WTC11 (cell line): ENCODE measurements at regions not wholly inside any gene's neighbourhood (a gene's known extent, or its start where the extent isn't known, plus 50 kb on each side); places are given as distances from the start of the nearest gene placed in this dataset.

ENCODE experiments used
- ATAC-seq: fragments of 200-7000 bp; cut with Tn5 transposase; 2 replicates; pipeline ENCODE4 v1.10.0; 2021; ENCODE audit warnings: mild to moderate bottlenecking, moderate library complexity
- CTCF ChIA-PET: fragments of 300-600 bp; sonication (Branson Sonifier 250); formaldehyde crosslinking; loops from one replicate; lab custom pipeline; 2021; ENCODE audit warnings: antibody characterized with exemption; lab: Charles Lee
- POLR2A ChIA-PET: fragments of 350-600 bp; sonication (Branson Sonifier 250); formaldehyde crosslinking; loops from one replicate; lab custom pipeline; 2021; ENCODE audit warnings: antibody characterized with exemption; lab: Charles Lee
- DNase-seq: peaks from one replicate; pipeline ENCODE4 v3.0.0; 2021; ENCODE audit warnings: low spot score
- H3K27ac Mint-ChIP-seq: 2 replicates; pipeline ENCODE4 v1.8.0; 2021; ENCODE audit warnings: mixed read lengths
- H3K27me3 Mint-ChIP-seq: 2 replicates; pipeline ENCODE4 v1.8.0; 2021; ENCODE audit warnings: low read depth, mild to moderate bottlenecking, moderate library complexity, mixed read lengths
- H3K36me3 Mint-ChIP-seq: 2 replicates; pipeline ENCODE4 v1.8.0; 2021; ENCODE audit warnings: mixed read lengths
- H3K4me1 Mint-ChIP-seq: 2 replicates; pipeline ENCODE4 v1.8.0; 2022; ENCODE audit warnings: mixed read lengths
- H3K4me3 Mint-ChIP-seq: 2 replicates; pipeline ENCODE4 v1.8.0; 2021; ENCODE audit warnings: mild to moderate bottlenecking, moderate library complexity, mixed read lengths
- H3K9me3 Mint-ChIP-seq: 2 replicates; pipeline ENCODE4 v1.8.0; 2021; ENCODE audit warnings: mixed read lengths
- AFF4 ChIP-seq: sonication (generic); formaldehyde crosslinking; IDR thresholded peaks from 2 replicates; pipeline ENCODE4 v1.8.1; 2023; ENCODE audit warnings: mild to moderate bottlenecking, missing genetic modification reagents, borderline replicate concordance
- AR ChIP-seq: fragments of 250-450 bp; sonication (Bioruptor Pico); IDR thresholded peaks from 2 replicates; pipeline ENCODE4 v1.9.0; 2021; ENCODE audit warnings: mild to moderate bottlenecking
- CREB1 ChIP-seq: sonication (generic); formaldehyde crosslinking; IDR thresholded peaks from 2 replicates; pipeline ENCODE4 v1.8.0; 2023; ENCODE audit warnings: mild to moderate bottlenecking, missing genetic modification reagents
- CTCF ChIP-seq: fragments of 200-600 bp; IDR thresholded peaks from 2 replicates; pipeline ENCODE4 v1.8.0; 2022; ENCODE audit warnings: antibody characterized with exemption
- FOXP1 ChIP-seq: sonication (generic); formaldehyde crosslinking; IDR thresholded peaks from 2 replicates; pipeline ENCODE4 v1.8.0; 2022; ENCODE audit warnings: missing genetic modification reagents, mild to moderate bottlenecking, moderate library complexity, borderline replicate concordance
- HMGXB4 ChIP-seq: sonication (generic); formaldehyde crosslinking; IDR thresholded peaks from 2 replicates; pipeline ENCODE4 v1.8.1; 2023; ENCODE audit warnings: mild to moderate bottlenecking, moderate library complexity, missing genetic modification reagents
- IRF1 ChIP-seq: sonication (generic); formaldehyde crosslinking; IDR thresholded peaks from 2 replicates; pipeline ENCODE4 v1.8.0; 2023; ENCODE audit warnings: missing genetic modification reagents
- IRF2 ChIP-seq: sonication (generic); formaldehyde crosslinking; IDR thresholded peaks from 2 replicates; pipeline ENCODE4 v1.8.0; 2022; ENCODE audit warnings: low read depth, missing genetic modification reagents, borderline replicate concordance
- JUN ChIP-seq: sonication (generic); formaldehyde crosslinking; IDR thresholded peaks from 2 replicates; pipeline ENCODE4 v1.8.0; 2023; ENCODE audit warnings: mild to moderate bottlenecking, missing genetic modification reagents
- KAT7 ChIP-seq: sonication (generic); formaldehyde crosslinking; IDR thresholded peaks from 2 replicates; pipeline ENCODE4 v1.8.1; 2023; ENCODE audit warnings: missing genetic modification reagents, mild to moderate bottlenecking, borderline replicate concordance
- MLX ChIP-seq: sonication (generic); formaldehyde crosslinking; IDR thresholded peaks from 2 replicates; pipeline ENCODE4 v1.8.1; 2023; ENCODE audit warnings: mild to moderate bottlenecking, missing genetic modification reagents, moderate library complexity
- NR2C2 ChIP-seq: sonication (generic); formaldehyde crosslinking; IDR thresholded peaks from 2 replicates; pipeline ENCODE4 v1.8.0; 2022; ENCODE audit warnings: mild to moderate bottlenecking, missing genetic modification reagents
- SMAD3 ChIP-seq: sonication (generic); formaldehyde crosslinking; IDR thresholded peaks from 2 replicates; pipeline ENCODE4 v1.8.0; 2022; ENCODE audit warnings: missing genetic modification reagents, mild to moderate bottlenecking, borderline replicate concordance
- SMAD4 ChIP-seq: sonication (generic); formaldehyde crosslinking; IDR thresholded peaks from 2 replicates; pipeline ENCODE4 v1.8.0; 2022; ENCODE audit warnings: mild to moderate bottlenecking, missing genetic modification reagents
- TCF7 ChIP-seq: sonication (generic); formaldehyde crosslinking; IDR thresholded peaks from 2 replicates; pipeline ENCODE4 v1.8.0; 2022; ENCODE audit warnings: mild to moderate bottlenecking, low read depth, missing genetic modification reagents, moderate library complexity
- USF1 ChIP-seq: sonication (generic); formaldehyde crosslinking; IDR thresholded peaks from 2 replicates; pipeline ENCODE4 v1.8.0; 2022; ENCODE audit warnings: mild to moderate bottlenecking, missing genetic modification reagents
- ZNF416 ChIP-seq: fragments of 250-450 bp; sonication (Bioruptor Pico); IDR thresholded peaks from 2 replicates; pipeline ENCODE4 v1.9.0; 2021; ENCODE audit warnings: mild to moderate bottlenecking, inconsistent platforms
- ZNF425 ChIP-seq: fragments of 250-450 bp; sonication (Bioruptor Pico); conservative IDR thresholded peaks from 2 replicates; pipeline ENCODE4 v1.9.0; 2021; ENCODE audit warnings: mild to moderate bottlenecking

- TF ChIP-seq AR (CRISPR knock-in tag): no peak
- no peak for TF ChIP-seq KAT7 (CRISPR knock-in tag)
These were observed 553.4 kb upstream of the EPHA7 start (continued) for GRCh38 chr6:93972791-93973190.

- TF ChIP-seq IRF2 (CRISPR knock-in tag) (no peak), CREB1 (CRISPR knock-in tag) (no peak), SMAD4 (no peak)
- no peak; the same call in 1 of the 2 replicates for ATAC-seq
- ChIA-PET CTCF (no interaction called here), POLR2A (no interaction called here)
- no peak for DNase-seq
- Mint-ChIP-seq H3K27me3 (no peaks in the 10 kb centered on the region; the same call in 1 of the 2 replicates), H3K4me1 (peaks cover 24% of the 10 kb centered on the region), H3K9me3 (no peaks in the 10 kb centered on the region), H3K4me3 (no peak overlapping the region), H3K36me3 (no peaks in the 10 kb centered on the region), H3K27ac (no peak overlapping the region)
These were observed 551.3 kb upstream of the EPHA7 start for GRCh38 chr6:93970684-93971083.

- Mint-ChIP-seq H3K36me3 (no peaks in the 10 kb centered on the region), H3K27me3 (no peaks in the 10 kb centered on the region; the same call in 1 of the 2 replicates), H3K9me3 (no peaks in the 10 kb centered on the region), H3K27ac (0 out of 2 replicates have a peak overlapping the region, but pooled peaks have one; percentile 1), H3K4me3 (no peak overlapping the region), H3K4me1 (peaks cover 26% of the 10 kb centered on the region)
- CTCF ChIA-PET: no interaction called here
- ATAC-seq (no peak), DNase-seq (no peak)
- POLR2A ChIA-PET: no interaction called here
- TF ChIP-seq IRF1 (CRISPR knock-in tag) (no peak), AFF4 (CRISPR knock-in tag) (no peak), HMGXB4 (CRISPR knock-in tag) (no peak), SMAD3 (no peak), FOXP1 (CRISPR knock-in tag) (no peak), JUN (CRISPR knock-in tag) (no peak), USF1 (no peak), MLX (CRISPR knock-in tag) (no peak), CTCF (no peak), SMAD4 (no peak), TCF7 (CRISPR knock-in tag) (no peak), ZNF425 (no peak), ZNF416 (no peak), NR2C2 (CRISPR knock-in tag) (no peak)
These were observed 548.8 kb upstream of the EPHA7 start for GRCh38 chr6:93968126-93968525.
